A673 (cell line): ENCODE measurements at regions not wholly inside any gene's neighbourhood (a gene's known extent, or its start where the extent isn't known, plus 50 kb on each side); places are given as distances from the start of the nearest gene placed in this dataset.

Experiments
- CTCF ChIP-seq: fragments of 300-800, 200-600 bp; sonication (generic); conservative IDR thresholded peaks from 2 replicates; pipeline ENCODE4 v1.5.1; 2017; ENCODE audit warnings: low read depth, mild to moderate bottlenecking, antibody characterized with exemption, low read length, moderate library complexity, mixed read lengths
- EZH2 ChIP-seq: fragments of 200-600 bp; sonication (generic); IDR thresholded peaks from 2 replicates; pipeline ENCODE4 v1.6.1; 2017; ENCODE audit warnings: borderline replicate concordance, low read depth, mild to moderate bottlenecking, mixed read lengths, antibody characterized with exemption, low read length; ENCODE audit not compliant: poor library complexity, severe bottlenecking

GRCh38 chr9:7671847-7672246 is 127.7 kb downstream of the DMAC1 start:
- no peak for TF ChIP-seq CTCF
- TF ChIP-seq EZH2: no peak
